ENCODE measurements at regions not wholly inside any gene's neighbourhood (a gene's known extent, or its start where the extent isn't known, plus 50 kb on each side); places are given as distances from the start of the nearest gene placed in this dataset.

- Histone ChIP-seq H3K9ac (ENCODE audit: low read depth, low read length, poor library complexity) (no peak overlapping the region), H2AK5ac (ENCODE audit: low read depth, low read length) (no peak overlapping the region), H3K79me1 (ENCODE audit: low read depth, low read length) (no peaks in the 10 kb centered on the region), H3K36me3 (replicated peaks in 1 of 2; ENCODE audit: control insufficient read depth in 2 of 2, insufficient read depth in 2 of 2, low read length in 2 of 2) (no peaks in the 10 kb centered on the region), H3K27ac (replicated peaks; ENCODE audit: low read length) (no peak overlapping the region), H3K9me3 (replicated peaks in 1 of 2; ENCODE audit: control insufficient read depth in 2 of 2, insufficient read depth in 1 of 2, low read depth in 1 of 2, low read length in 2 of 2) (no peaks in the 10 kb centered on the region), H3K4me1 (ENCODE audit: control insufficient read depth in 2 of 2, insufficient read depth in 1 of 2, low read depth in 1 of 2, low read length in 2 of 2) (peaks cover 0 to 3% of the 10 kb centered on the region in 2 donors), H3K14ac (ENCODE audit: low read length) (no peak overlapping the region), H3K18ac (ENCODE audit: low read length) (no peak overlapping the region), H3K27me3 (ENCODE audit: control insufficient read depth in 3 of 3, insufficient read depth in 3 of 3, low read depth in 1 of 3, low read length in 3 of 3) (no peaks in the 10 kb centered on the region), H3K4me3 (ENCODE audit: low read length in 2 of 2) (no peak overlapping the region), H2BK5ac (ENCODE audit: low read length) (no peak overlapping the region), H4K91ac (ENCODE audit: low read depth, low read length, poor library complexity) (no peak overlapping the region), H3K4ac (ENCODE audit: low read length) (no peak overlapping the region), H2BK120ac (ENCODE audit: low read depth, low read length) (no peak overlapping the region), H4K8ac (ENCODE audit: low read depth, low read length) (no peak overlapping the region), H3K23ac (ENCODE audit: low read depth, low read length, poor library complexity) (no peak overlapping the region), H2BK15ac (ENCODE audit: low read length) (no peak overlapping the region), H2AFZ (ENCODE audit: low read length) (no peak overlapping the region), H2BK12ac (ENCODE audit: low read length) (no peak overlapping the region), H3K4me2 (ENCODE audit: insufficient read depth, low read length, poor library complexity, severe bottlenecking) (no peak overlapping the region)
- no CpG with 5 or more reads among the region's 4 CpGs for WGBS, 2 donors (ENCODE audit: extremely low coverage in 2 of 2, insufficient read length in 2 of 2, insufficient replicate concordance in 1 of 2)
- no peak for DNase-seq (ENCODE audit: low spot score)
Observed at GRCh38 chr14:62308891-62309290, 546.7 kb downstream of the SNAPC1 start.

- H4K8ac ChIP-seq (ENCODE audit: low read depth, low read length): no peak overlapping the region
- no peaks in the 10 kb centered on the region for H3K4me1 ChIP-seq (ENCODE audit: control insufficient read depth in 2 of 2, insufficient read depth in 1 of 2, low read depth in 1 of 2, low read length in 2 of 2)
- DNase-seq (ENCODE audit: low spot score): no peak
- H3K23ac ChIP-seq (ENCODE audit: low read depth, low read length, poor library complexity): no peak overlapping the region
- H2BK15ac ChIP-seq (ENCODE audit: low read length): no peak overlapping the region
- no peak overlapping the region for H2BK5ac ChIP-seq (ENCODE audit: low read length)
- H3K14ac ChIP-seq (ENCODE audit: low read length): no peak overlapping the region
- no peak overlapping the region for H2AK5ac ChIP-seq (ENCODE audit: low read depth, low read length)
- H3K27me3 ChIP-seq (ENCODE audit: control insufficient read depth in 3 of 3, insufficient read depth in 3 of 3, low read depth in 1 of 3, low read length in 3 of 3): no peaks in the 10 kb centered on the region
- H3K27ac ChIP-seq (replicated peaks; ENCODE audit: low read length): no peak overlapping the region
- H2BK12ac ChIP-seq (ENCODE audit: low read length): no peak overlapping the region
- no peak overlapping the region for H2AFZ ChIP-seq (ENCODE audit: low read length)
- no peak overlapping the region for H2BK120ac ChIP-seq (ENCODE audit: low read depth, low read length)
- no peak overlapping the region for H3K4me3 ChIP-seq (ENCODE audit: low read length in 2 of 2)
- no peaks in the 10 kb centered on the region for H3K79me1 ChIP-seq (ENCODE audit: low read depth, low read length)
- H3K36me3 ChIP-seq (replicated peaks in 1 of 2; ENCODE audit: control insufficient read depth in 2 of 2, insufficient read depth in 2 of 2, low read length in 2 of 2): no peaks in the 10 kb centered on the region
- H3K9ac ChIP-seq (ENCODE audit: low read depth, low read length, poor library complexity): no peak overlapping the region
- no peak overlapping the region for H3K18ac ChIP-seq (ENCODE audit: low read length)
- H3K4me2 ChIP-seq (ENCODE audit: insufficient read depth, low read length, poor library complexity, severe bottlenecking): no peak overlapping the region
- H3K9me3 ChIP-seq (replicated peaks in 1 of 2; ENCODE audit: control insufficient read depth in 2 of 2, insufficient read depth in 1 of 2, low read depth in 1 of 2, low read length in 2 of 2): no peaks in the 10 kb centered on the region
- H3K4ac ChIP-seq (ENCODE audit: low read length): no peak overlapping the region
- WGBS, 2 donors (ENCODE audit: extremely low coverage in 2 of 2, insufficient read length in 2 of 2, insufficient replicate concordance in 1 of 2): no CpG with 5 or more reads among the region's 3 CpGs
- no peak overlapping the region for H4K91ac ChIP-seq (ENCODE audit: low read depth, low read length, poor library complexity)
Observed at GRCh38 chr14:62313212-62313611, 551.0 kb downstream of the SNAPC1 start.

GRCh38 chr14:62314221-62314620 is 552.0 kb downstream of the SNAPC1 start:
- no peak overlapping the region for H3K23ac ChIP-seq (ENCODE audit: low read depth, low read length, poor library complexity)
- H4K91ac ChIP-seq (ENCODE audit: low read depth, low read length, poor library complexity): no peak overlapping the region
- H2BK15ac ChIP-seq (ENCODE audit: low read length): no peak overlapping the region
- no peaks in the 10 kb centered on the region for H3K27me3 ChIP-seq (ENCODE audit: control insufficient read depth in 3 of 3, insufficient read depth in 3 of 3, low read depth in 1 of 3, low read length in 3 of 3)
- H3K4me3 ChIP-seq (ENCODE audit: low read length in 2 of 2): no peak overlapping the region
- H3K14ac ChIP-seq (ENCODE audit: low read length): no peak overlapping the region
- H2BK120ac ChIP-seq (ENCODE audit: low read depth, low read length): no peak overlapping the region
- no peaks in the 10 kb centered on the region for H3K79me1 ChIP-seq (ENCODE audit: low read depth, low read length)
- H3K27ac ChIP-seq (replicated peaks; ENCODE audit: low read length): no peak overlapping the region
- no peaks in the 10 kb centered on the region for H3K36me3 ChIP-seq (replicated peaks in 1 of 2; ENCODE audit: control insufficient read depth in 2 of 2, insufficient read depth in 2 of 2, low read length in 2 of 2)
- no peaks in the 10 kb centered on the region for H3K9me3 ChIP-seq (replicated peaks in 1 of 2; ENCODE audit: control insufficient read depth in 2 of 2, insufficient read depth in 1 of 2, low read depth in 1 of 2, low read length in 2 of 2)
- no peak overlapping the region for H4K8ac ChIP-seq (ENCODE audit: low read depth, low read length)
- no peak overlapping the region for H2AFZ ChIP-seq (ENCODE audit: low read length)
- H3K9ac ChIP-seq (ENCODE audit: low read depth, low read length, poor library complexity): no peak overlapping the region
- H3K4me2 ChIP-seq (ENCODE audit: insufficient read depth, low read length, poor library complexity, severe bottlenecking): no peak overlapping the region
- H3K4me1 ChIP-seq (ENCODE audit: control insufficient read depth in 2 of 2, insufficient read depth in 1 of 2, low read depth in 1 of 2, low read length in 2 of 2): no peaks in the 10 kb centered on the region
- DNase-seq (ENCODE audit: low spot score): no peak
- H3K18ac ChIP-seq (ENCODE audit: low read length): no peak overlapping the region
- H2BK12ac ChIP-seq (ENCODE audit: low read length): no peak overlapping the region
- no peak overlapping the region for H3K4ac ChIP-seq (ENCODE audit: low read length)
- H2AK5ac ChIP-seq (ENCODE audit: low read depth, low read length): no peak overlapping the region
- no CpG with 5 or more reads among the region's 2 CpGs for WGBS, 2 donors (ENCODE audit: extremely low coverage in 2 of 2, insufficient read length in 2 of 2, insufficient replicate concordance in 1 of 2)
- no peak overlapping the region for H2BK5ac ChIP-seq (ENCODE audit: low read length)

- no peak overlapping the region for H3K27ac ChIP-seq (replicated peaks; ENCODE audit: low read length)
- no CpG with 5 or more reads among the region's 1 CpG for WGBS, 2 donors (ENCODE audit: extremely low coverage in 2 of 2, insufficient read length in 2 of 2, insufficient replicate concordance in 1 of 2)
- no peaks in the 10 kb centered on the region for H3K79me1 ChIP-seq (ENCODE audit: low read depth, low read length)
- H3K4me3 ChIP-seq (ENCODE audit: low read length in 2 of 2): no peak overlapping the region
- no peak for DNase-seq (ENCODE audit: low spot score)
- no peak overlapping the region for H4K8ac ChIP-seq (ENCODE audit: low read depth, low read length)
- no peak overlapping the region for H2BK15ac ChIP-seq (ENCODE audit: low read length)
- H3K27me3 ChIP-seq (ENCODE audit: control insufficient read depth in 3 of 3, insufficient read depth in 3 of 3, low read depth in 1 of 3, low read length in 3 of 3): no peaks in the 10 kb centered on the region
- no peaks in the 10 kb centered on the region for H3K36me3 ChIP-seq (replicated peaks in 1 of 2; ENCODE audit: control insufficient read depth in 2 of 2, insufficient read depth in 2 of 2, low read length in 2 of 2)
- H2BK5ac ChIP-seq (ENCODE audit: low read length): no peak overlapping the region
- no peak overlapping the region for H2BK120ac ChIP-seq (ENCODE audit: low read depth, low read length)
- H3K4me2 ChIP-seq (ENCODE audit: insufficient read depth, low read length, poor library complexity, severe bottlenecking): no peak overlapping the region
- no peak overlapping the region for H3K18ac ChIP-seq (ENCODE audit: low read length)
- H2BK12ac ChIP-seq (ENCODE audit: low read length): no peak overlapping the region
- H3K23ac ChIP-seq (ENCODE audit: low read depth, low read length, poor library complexity): no peak overlapping the region
- no peak overlapping the region for H4K91ac ChIP-seq (ENCODE audit: low read depth, low read length, poor library complexity)
- H2AK5ac ChIP-seq (ENCODE audit: low read depth, low read length): no peak overlapping the region
- H3K4me1 ChIP-seq (ENCODE audit: control insufficient read depth in 2 of 2, insufficient read depth in 1 of 2, low read depth in 1 of 2, low read length in 2 of 2): no peaks in the 10 kb centered on the region
- H3K14ac ChIP-seq (ENCODE audit: low read length): no peak overlapping the region
- no peaks in the 10 kb centered on the region for H3K9me3 ChIP-seq (replicated peaks in 1 of 2; ENCODE audit: control insufficient read depth in 2 of 2, insufficient read depth in 1 of 2, low read depth in 1 of 2, low read length in 2 of 2)
- H3K9ac ChIP-seq (ENCODE audit: low read depth, low read length, poor library complexity): no peak overlapping the region
- H3K4ac ChIP-seq (ENCODE audit: low read length): no peak overlapping the region
- no peak overlapping the region for H2AFZ ChIP-seq (ENCODE audit: low read length)
Observed at GRCh38 chr14:62314871-62315270, 552.7 kb downstream of the SNAPC1 start.
